Liver (tissue), 8 donors: ENCODE measurements at regions not wholly inside any gene's neighbourhood (a gene's known extent, or its start where the extent isn't known, plus 50 kb on each side); places are given as distances from the start of the nearest gene placed in this dataset.

Source experiments
- DNase-seq: peaks from one replicate; pipeline ENCODE4 v3.0.0-alpha.2; 2017; ENCODE audit warnings: low spot score
- H3K27ac ChIP-seq, 2 donors: one replicate each; pipeline ENCODE4 v1.7.0; 2013; ENCODE audit warnings: inconsistent platforms in 2 of 2, low read length in 2 of 2, control low read depth in 1 of 2, low read depth in 1 of 2, mild to moderate bottlenecking in 1 of 2
- H3K27me3 ChIP-seq, 4 donors: one replicate each; pipeline versions ENCODE4 v1.6.1 to v1.7.0; 2013; ENCODE audit warnings: low read length in 3 of 4, inconsistent platforms in 1 of 4, mild to moderate bottlenecking in 1 of 4, moderate library complexity in 1 of 4; ENCODE audit not compliant: control insufficient read depth in 4 of 4, insufficient read depth in 4 of 4
- H3K36me3 ChIP-seq, 4 donors: one replicate each; pipeline versions ENCODE4 v1.6.1 to v1.7.0; 2013; ENCODE audit warnings: low read length in 3 of 4, mild to moderate bottlenecking in 3 of 4, low read depth in 1 of 4, moderate library complexity in 1 of 4; ENCODE audit not compliant: control insufficient read depth in 4 of 4, insufficient read depth in 3 of 4
- H3K4me1 ChIP-seq, 4 donors: one replicate each; pipeline versions ENCODE4 v1.6.1 to v1.7.0; 2013; ENCODE audit warnings: low read length in 3 of 4, mild to moderate bottlenecking in 3 of 4, moderate library complexity in 1 of 4; ENCODE audit not compliant: control insufficient read depth in 4 of 4, insufficient read depth in 4 of 4
- H3K4me3 ChIP-seq, 3 donors: one replicate each; pipeline versions ENCODE4 v1.6.1 to v1.7.0; 2013; ENCODE audit warnings: low read length in 3 of 3, control low read depth in 1 of 3, low read depth in 1 of 3, mild to moderate bottlenecking in 1 of 3
- H3K9ac ChIP-seq, 2 donors: one replicate each; pipeline ENCODE4 v1.7.0; 2013; ENCODE audit warnings: low read length in 2 of 2, mild to moderate bottlenecking in 2 of 2, moderate library complexity in 2 of 2, control low read depth in 1 of 2, low read depth in 1 of 2
- H3K9me3 ChIP-seq, 4 donors: one replicate each; pipeline versions ENCODE4 v1.6.1 to v1.7.0; 2013; ENCODE audit warnings: low read length in 3 of 4; ENCODE audit not compliant: control insufficient read depth in 4 of 4
- EGR1 ChIP-seq, 2 donors: IDR thresholded peaks; 2 replicates each; pipeline ENCODE4 v1.6.1; 2016 to 2018; ENCODE audit warnings: antibody characterized with exemption in 2 of 2, low read depth in 2 of 2
- FOXA2 ChIP-seq: IDR thresholded peaks from 2 replicates; pipeline ENCODE4 v1.6.1; 2016; ENCODE audit warnings: antibody characterized with exemption
- GABPA ChIP-seq, 2 donors: IDR thresholded peaks in 1 of 2; conservative IDR thresholded peaks in 1 of 2; 2 replicates each; pipeline ENCODE4 v1.6.1; 2016; ENCODE audit warnings: antibody characterized with exemption in 2 of 2, mild to moderate bottlenecking in 1 of 2, moderate library complexity in 1 of 2
- HNF4A ChIP-seq, 2 donors: conservative IDR thresholded peaks; 2 replicates each; pipeline ENCODE4 v1.6.1; 2016; ENCODE audit warnings: antibody characterized with exemption in 2 of 2, mild to moderate bottlenecking in 2 of 2
- JUND ChIP-seq, 2 donors: IDR thresholded peaks; 2 replicates each; pipeline ENCODE4 v1.6.1; 2016; ENCODE audit warnings: antibody characterized with exemption in 2 of 2
- RAD21 ChIP-seq, 2 donors: IDR thresholded peaks; 2 replicates each; pipeline ENCODE4 v1.6.1; 2016; ENCODE audit warnings: antibody characterized with exemption in 2 of 2, mild to moderate bottlenecking in 2 of 2
- SP1 ChIP-seq: IDR thresholded peaks from 2 replicates; pipeline ENCODE4 v1.6.1; 2018; ENCODE audit warnings: antibody characterized with exemption, mild to moderate bottlenecking
- TAF1 ChIP-seq: conservative IDR thresholded peaks from 2 replicates; pipeline ENCODE4 v1.6.1; 2016; ENCODE audit warnings: antibody characterized with exemption, mild to moderate bottlenecking
- YY1 ChIP-seq: IDR thresholded peaks from 2 replicates; pipeline ENCODE4 v1.6.1; 2016; ENCODE audit warnings: antibody characterized with exemption, mild to moderate bottlenecking
- WGBS: extraction: QIAGEN DNeasy Blood & Tissue Kit; methylation state at CpG from one replicate; pipeline ENCODE4 v1.1.7; 2013; 5-methylcytosine and 5-hydroxymethylcytosine counted together
- TF ChIP-seq, protein P1 (sequence below): IDR thresholded peaks from 2 replicates; pipeline ENCODE4 v1.6.1; 2016; ENCODE audit warnings: antibody characterized with exemption, mild to moderate bottlenecking
- TF ChIP-seq, protein P2 (sequence below): IDR thresholded peaks from 2 replicates; pipeline ENCODE4 v1.6.1; 2016; ENCODE audit warnings: antibody characterized with exemption
- TF ChIP-seq, protein P3 (sequence below): fragments of 150-350 bp; IDR thresholded peaks from 2 replicates; pipeline ENCODE4 v1.5.1; 2017; ENCODE audit warnings: improper control_type of control experiment, low read depth, low read length; ENCODE audit not compliant: missing input control
- TF ChIP-seq, protein P4 (sequence below): IDR thresholded peaks from 2 replicates; pipeline ENCODE4 v1.6.1; 2016; ENCODE audit warnings: antibody characterized with exemption
- donor health status: healthy.
- donor health status: healthy.
- donor health status: healthy.
- donor health status: healthy.
- donor health status: healthy.

DNA sequence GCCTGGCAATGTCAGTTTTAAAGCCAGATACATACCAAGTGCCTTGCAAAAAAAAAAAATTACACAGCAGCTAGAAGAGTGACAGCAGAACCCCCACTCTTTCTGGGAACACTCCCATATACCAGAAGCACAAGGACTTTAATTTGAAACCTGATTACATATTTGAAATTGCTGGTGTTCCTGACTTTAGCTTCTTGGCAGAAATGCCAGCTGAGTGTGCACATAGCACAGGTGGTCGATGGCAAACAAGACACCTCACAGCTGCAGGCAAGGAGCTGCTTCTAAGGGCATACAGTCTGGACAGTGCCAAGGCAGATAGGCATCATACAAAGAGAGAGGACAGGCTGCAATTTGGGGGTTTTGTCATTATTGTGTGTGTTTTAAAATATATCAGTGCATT lies 150.7 kb upstream of the SGK1 start:
- no peak for DNase-seq
- H3K4me3 ChIP-seq = no peak overlapping the region
- TF ChIP-seq, protein P1, sequence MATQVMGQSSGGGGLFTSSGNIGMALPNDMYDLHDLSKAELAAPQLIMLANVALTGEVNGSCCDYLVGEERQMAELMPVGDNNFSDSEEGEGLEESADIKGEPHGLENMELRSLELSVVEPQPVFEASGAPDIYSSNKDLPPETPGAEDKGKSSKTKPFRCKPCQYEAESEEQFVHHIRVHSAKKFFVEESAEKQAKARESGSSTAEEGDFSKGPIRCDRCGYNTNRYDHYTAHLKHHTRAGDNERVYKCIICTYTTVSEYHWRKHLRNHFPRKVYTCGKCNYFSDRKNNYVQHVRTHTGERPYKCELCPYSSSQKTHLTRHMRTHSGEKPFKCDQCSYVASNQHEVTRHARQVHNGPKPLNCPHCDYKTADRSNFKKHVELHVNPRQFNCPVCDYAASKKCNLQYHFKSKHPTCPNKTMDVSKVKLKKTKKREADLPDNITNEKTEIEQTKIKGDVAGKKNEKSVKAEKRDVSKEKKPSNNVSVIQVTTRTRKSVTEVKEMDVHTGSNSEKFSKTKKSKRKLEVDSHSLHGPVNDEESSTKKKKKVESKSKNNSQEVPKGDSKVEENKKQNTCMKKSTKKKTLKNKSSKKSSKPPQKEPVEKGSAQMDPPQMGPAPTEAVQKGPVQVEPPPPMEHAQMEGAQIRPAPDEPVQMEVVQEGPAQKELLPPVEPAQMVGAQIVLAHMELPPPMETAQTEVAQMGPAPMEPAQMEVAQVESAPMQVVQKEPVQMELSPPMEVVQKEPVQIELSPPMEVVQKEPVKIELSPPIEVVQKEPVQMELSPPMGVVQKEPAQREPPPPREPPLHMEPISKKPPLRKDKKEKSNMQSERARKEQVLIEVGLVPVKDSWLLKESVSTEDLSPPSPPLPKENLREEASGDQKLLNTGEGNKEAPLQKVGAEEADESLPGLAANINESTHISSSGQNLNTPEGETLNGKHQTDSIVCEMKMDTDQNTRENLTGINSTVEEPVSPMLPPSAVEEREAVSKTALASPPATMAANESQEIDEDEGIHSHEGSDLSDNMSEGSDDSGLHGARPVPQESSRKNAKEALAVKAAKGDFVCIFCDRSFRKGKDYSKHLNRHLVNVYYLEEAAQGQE = no peak
- TF ChIP-seq TAF1 (no peak), JUND (IDR thresholded peaks at IDR 0.05) (no peak), FOXA2 (no peak), GABPA (IDR thresholded peaks at IDR 0.05 in 1 of 2, conservative IDR thresholded peaks at IDR 0.05 in 1 of 2) (no peak), SP1 (no peak), EGR1 (IDR thresholded peaks at IDR 0.05; ENCODE audit: low read depth in 2 of 2) (no peak)
- no peak overlapping the region for H3K27ac ChIP-seq
- no peak overlapping the region for H3K9ac ChIP-seq
- H3K9me3 ChIP-seq = no peaks in the 10 kb centered on the region
- no peaks in the 10 kb centered on the region for H3K36me3 ChIP-seq
- H3K27me3 ChIP-seq = no peaks in the 10 kb centered on the region
- 39% methylated on average over 1 of the region's 1 CpG for WGBS
- peaks cover 8 to 18% (median 11%) of the 10 kb centered on the region in 4 donors for H3K4me1 ChIP-seq

DNA sequence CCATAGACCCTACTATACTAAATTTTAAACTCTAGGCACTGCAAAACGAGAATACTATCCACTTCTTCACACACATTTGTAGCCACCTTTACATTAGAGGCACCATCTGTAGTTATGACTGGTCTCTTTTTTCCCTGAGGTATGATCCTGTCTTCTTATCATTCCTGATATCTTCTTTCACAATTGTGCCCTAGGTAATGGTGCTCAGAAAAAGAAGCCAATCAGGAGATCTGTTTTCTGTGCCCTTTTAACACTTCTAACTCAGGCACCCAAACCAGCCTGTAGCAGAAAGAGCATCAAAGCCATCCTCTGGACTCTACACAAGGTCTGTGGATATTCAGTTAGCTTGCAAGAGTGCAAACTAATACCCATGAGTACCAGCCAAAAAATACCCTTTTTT lies 149.7 kb upstream of the SGK1 start:
- H3K4me1 ChIP-seq = peaks cover 8 to 18% (median 11%) of the 10 kb centered on the region in 4 donors
- 66% methylated on average over 1 of the region's 1 CpG for WGBS
- no peak overlapping the region for H3K4me3 ChIP-seq
- H3K27ac ChIP-seq = no peak overlapping the region
- H3K9ac ChIP-seq = peak overlapping the region in 1 of 2 donors; percentile 6
- H3K27me3 ChIP-seq = no peaks in the 10 kb centered on the region
- H3K36me3 ChIP-seq = no peaks in the 10 kb centered on the region
- TF ChIP-seq YY1 (no peak), RAD21 (IDR thresholded peaks at IDR 0.05) (no peak), HNF4A (conservative IDR thresholded peaks at IDR 0.05) (no peak), JUND (IDR thresholded peaks at IDR 0.05) (no peak), EGR1 (IDR thresholded peaks at IDR 0.05; ENCODE audit: low read depth in 2 of 2) (no peak)
- TF ChIP-seq, protein P2, sequence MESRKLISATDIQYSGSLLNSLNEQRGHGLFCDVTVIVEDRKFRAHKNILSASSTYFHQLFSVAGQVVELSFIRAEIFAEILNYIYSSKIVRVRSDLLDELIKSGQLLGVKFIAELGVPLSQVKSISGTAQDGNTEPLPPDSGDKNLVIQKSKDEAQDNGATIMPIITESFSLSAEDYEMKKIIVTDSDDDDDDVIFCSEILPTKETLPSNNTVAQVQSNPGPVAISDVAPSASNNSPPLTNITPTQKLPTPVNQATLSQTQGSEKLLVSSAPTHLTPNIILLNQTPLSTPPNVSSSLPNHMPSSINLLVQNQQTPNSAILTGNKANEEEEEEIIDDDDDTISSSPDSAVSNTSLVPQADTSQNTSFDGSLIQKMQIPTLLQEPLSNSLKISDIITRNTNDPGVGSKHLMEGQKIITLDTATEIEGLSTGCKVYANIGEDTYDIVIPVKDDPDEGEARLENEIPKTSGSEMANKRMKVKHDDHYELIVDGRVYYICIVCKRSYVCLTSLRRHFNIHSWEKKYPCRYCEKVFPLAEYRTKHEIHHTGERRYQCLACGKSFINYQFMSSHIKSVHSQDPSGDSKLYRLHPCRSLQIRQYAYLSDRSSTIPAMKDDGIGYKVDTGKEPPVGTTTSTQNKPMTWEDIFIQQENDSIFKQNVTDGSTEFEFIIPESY = no peak
- TF ChIP-seq, protein P1 = no peak
- TF ChIP-seq, protein P3, sequence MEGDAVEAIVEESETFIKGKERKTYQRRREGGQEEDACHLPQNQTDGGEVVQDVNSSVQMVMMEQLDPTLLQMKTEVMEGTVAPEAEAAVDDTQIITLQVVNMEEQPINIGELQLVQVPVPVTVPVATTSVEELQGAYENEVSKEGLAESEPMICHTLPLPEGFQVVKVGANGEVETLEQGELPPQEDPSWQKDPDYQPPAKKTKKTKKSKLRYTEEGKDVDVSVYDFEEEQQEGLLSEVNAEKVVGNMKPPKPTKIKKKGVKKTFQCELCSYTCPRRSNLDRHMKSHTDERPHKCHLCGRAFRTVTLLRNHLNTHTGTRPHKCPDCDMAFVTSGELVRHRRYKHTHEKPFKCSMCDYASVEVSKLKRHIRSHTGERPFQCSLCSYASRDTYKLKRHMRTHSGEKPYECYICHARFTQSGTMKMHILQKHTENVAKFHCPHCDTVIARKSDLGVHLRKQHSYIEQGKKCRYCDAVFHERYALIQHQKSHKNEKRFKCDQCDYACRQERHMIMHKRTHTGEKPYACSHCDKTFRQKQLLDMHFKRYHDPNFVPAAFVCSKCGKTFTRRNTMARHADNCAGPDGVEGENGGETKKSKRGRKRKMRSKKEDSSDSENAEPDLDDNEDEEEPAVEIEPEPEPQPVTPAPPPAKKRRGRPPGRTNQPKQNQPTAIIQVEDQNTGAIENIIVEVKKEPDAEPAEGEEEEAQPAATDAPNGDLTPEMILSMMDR = no peak
- TF ChIP-seq, protein P4, sequence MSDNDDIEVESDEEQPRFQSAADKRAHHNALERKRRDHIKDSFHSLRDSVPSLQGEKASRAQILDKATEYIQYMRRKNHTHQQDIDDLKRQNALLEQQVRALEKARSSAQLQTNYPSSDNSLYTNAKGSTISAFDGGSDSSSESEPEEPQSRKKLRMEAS = no peak
- DNase-seq = no peak
- no peaks in the 10 kb centered on the region for H3K9me3 ChIP-seq
